Posterior cingulate gyrus (tissue), 11 donors: ENCODE measurements at regions not wholly inside any gene's neighbourhood (a gene's known extent, or its start where the extent isn't known, plus 50 kb on each side); places are given as distances from the start of the nearest gene placed in this dataset.
"Not testable (repeated sequence)": the region's sequence is repeated elsewhere in the genome, so short reads cannot be mapped to it uniquely, and the experiment has no call there.

Source experiments
- DNase-seq, 10 donors: peaks; one replicate each; pipeline versions ENCODE4 v3.0.0 to v3.0.0-alpha.2; 2020 to 2021; ENCODE audit warnings: mixed read lengths in 3 of 10
- intact Hi-C: fragments of 100-400 bp; cut with DNase I; formaldehyde crosslinking; loops from one replicate; pipeline ENCODE4 v1.15.1; 2023

DNA sequence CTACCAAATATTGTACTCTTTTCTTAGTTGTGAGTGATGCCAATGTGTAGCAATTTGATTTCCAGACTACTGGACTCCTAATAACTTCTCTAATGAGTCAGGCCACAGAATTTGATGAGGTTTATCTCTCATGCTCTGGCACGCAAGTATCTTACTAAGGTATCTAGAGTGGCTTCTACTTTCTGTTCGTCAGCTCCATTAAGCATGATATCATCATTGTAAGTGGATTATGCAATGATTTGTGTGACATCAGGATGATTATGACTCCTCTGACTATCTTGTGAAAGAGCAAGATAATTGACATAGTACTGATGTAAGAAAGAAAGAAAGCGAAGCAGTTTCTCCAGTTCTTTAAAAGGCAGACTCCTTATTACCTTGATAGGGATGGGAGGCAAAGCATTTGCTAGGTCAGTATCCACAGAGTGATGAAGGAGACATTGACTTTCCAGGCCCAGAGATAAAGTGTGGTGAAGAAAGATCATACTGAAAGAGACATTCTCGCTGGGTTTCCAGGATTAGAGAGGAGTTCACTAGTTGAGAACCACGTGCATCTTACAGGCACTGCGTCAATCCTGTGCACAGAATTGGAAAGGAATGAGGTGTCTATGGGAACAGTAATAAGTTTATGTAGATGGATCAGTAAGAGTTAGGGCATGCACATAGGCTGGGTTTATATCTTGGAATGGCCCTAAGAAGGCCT is 161.9 kb upstream of the STK26 start:
- intact Hi-C loops, result no loop called here

DNA sequence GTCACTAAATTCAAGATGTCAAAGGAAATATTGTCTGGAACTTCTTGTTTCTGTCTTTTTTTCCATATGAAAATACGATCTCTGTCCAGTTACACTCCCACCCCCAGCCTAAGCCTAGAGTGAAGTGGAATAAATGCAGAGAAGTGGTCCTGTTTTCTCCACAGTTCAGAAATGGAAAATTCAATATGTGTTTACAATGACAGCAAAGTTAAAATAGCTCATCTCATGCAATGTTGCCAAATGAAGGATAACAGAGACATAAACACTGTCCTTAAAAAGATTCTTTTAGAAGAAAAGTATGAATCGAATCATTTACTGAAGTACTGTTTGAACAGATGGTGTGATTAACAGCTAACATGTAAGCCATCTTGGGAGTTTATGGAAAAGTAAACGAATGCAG is 160.8 kb upstream of the STK26 start:
- DNase-seq, result no peak
- intact Hi-C loops, result no loop called here

More for the DNA sequence above, 161.9 kb upstream of the STK26 start:
- DNase-seq, result no peak

DNA sequence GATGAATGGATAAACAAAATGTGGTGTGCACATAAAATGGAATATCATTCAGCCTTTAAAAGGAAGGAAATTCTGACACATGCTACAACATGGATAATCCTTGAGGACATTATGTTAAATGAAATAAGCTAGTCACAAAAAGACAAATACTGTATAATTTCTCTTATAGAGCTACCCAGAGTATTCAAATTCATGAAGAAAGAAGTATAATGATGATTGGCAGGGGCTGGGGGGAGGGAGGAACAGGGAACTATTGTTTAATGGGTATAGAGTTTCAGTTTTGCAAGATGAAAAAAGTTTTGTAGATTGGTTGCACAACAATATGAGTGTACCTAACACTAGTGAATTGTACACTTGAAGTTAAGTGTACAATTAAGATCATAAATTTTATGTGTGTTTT is 153.9 kb upstream of the STK26 start:
- intact Hi-C loops, result no loop called here
- DNase-seq, result no peak

DNA sequence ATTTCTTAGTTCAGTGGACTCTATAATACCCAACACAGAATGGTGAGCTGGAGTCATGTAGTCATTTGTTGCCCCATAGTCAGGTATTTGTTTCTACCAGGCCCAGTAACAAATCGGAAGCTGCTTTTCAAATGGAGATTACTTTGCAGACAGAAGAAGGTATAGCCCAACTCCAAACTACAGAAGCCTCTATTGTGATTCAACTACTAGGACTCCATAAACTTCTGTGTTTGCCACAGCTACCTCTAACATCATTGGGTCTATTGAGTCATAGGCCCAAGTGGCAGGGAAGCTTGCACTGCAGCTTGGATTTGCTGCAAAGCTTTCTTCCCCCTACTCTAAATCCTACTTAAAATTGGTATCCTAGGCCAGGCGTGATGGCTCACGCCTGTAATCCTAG is 148.8 kb upstream of the STK26 start:
- DNase-seq, result no peak
- intact Hi-C loops, result no loop called here

DNA sequence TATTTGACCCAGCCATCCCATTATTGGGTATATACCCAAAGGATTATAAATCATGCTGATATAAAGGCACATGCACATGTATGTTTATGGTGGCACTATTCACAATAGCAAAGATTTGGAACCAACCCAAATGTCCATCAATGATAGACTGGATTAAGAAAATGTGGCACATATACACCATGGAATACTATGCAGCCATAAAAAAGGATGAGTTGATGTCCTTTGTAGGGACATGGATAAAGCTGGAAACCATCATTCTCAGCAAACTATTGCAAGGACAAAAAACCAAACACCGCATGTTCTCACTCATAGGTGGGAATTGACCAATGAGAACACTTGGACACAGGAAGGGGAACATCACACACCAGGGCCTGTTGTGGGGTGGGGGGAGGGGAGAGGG is 147.3 kb upstream of the STK26 start:
- intact Hi-C loops, DNase-seq: not testable (repeated sequence)

DNA sequence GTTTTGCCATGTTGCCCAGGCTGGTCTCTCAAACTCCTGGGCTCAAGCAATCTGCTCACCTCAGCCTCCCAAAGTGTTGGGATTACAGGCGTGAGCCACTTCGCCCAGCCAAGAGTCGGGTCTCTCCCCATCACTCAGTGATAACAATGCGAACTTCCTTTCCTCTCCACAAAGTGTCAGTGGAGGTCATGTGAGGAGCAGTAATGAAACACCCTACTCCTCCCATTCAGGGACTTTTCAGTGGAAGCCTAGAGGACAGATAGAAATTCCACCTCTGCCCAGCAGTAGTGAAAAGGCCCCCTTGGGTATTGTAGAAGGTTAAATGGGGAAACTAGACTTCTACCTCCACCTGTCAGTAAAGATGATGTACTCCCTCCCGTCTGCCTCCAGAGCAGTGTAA is 141.9 kb upstream of the STK26 start:
- DNase-seq, result no peak
- intact Hi-C loops, result no loop called here

DNA sequence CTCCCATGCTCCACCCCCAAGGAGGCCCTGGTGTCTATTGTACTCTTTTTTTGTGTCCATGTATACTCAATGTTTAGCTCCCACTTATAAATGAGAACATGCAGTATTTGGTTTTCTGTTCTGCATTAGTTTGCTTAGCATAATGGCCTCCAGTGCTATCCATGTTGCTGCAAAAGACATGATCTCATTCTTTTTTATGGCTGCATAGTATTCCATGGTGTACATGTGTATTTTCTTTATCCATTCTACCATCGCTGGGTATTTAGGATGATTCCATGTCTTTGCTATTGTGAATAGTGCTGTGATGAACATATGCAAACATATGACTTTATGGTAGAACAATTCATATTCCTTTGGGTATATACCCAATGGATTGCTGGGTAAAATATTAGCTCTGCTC is 138.1 kb upstream of the STK26 start:
- DNase-seq, intact Hi-C loops: not testable (repeated sequence)

DNA sequence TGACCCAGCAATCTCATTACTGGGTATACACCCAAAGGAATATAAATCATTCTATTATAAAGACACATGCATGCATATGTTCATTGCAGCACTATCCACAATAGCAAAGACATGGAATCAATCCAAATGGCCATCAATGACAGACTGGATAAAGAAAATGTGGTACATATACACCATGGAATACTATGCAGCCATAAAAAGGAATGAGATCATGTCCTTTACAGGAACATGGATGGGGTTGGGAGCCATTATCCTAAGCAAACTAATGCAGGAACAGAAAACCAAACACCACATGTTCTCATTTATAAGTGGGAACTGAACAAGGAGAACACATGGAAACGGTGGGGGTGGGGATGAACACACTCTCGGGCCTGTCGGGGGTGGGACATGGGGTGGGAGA is 129.2 kb upstream of the STK26 start:
- intact Hi-C loops, DNase-seq: not testable (repeated sequence)

DNA sequence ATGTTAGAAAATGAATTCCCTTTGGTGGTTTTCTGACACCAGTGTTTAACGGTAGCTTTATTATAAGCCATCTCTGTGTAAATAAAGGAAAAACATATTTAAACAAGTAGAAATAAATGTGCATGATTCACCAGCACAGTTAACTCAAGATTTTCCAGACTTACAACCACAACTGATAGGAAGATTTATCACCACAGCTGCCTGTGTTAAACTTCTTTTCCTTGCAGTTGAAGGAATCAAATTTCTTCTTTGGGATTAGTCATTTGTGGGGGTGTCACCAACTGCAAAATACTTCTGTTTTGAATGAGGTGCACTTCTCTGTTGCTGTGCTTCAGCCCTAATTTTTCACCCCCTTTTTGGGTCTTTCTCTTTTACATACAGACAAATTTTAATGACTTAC is 128.1 kb upstream of the STK26 start:
- intact Hi-C loops, result no loop called here
- no peak for DNase-seq

DNA sequence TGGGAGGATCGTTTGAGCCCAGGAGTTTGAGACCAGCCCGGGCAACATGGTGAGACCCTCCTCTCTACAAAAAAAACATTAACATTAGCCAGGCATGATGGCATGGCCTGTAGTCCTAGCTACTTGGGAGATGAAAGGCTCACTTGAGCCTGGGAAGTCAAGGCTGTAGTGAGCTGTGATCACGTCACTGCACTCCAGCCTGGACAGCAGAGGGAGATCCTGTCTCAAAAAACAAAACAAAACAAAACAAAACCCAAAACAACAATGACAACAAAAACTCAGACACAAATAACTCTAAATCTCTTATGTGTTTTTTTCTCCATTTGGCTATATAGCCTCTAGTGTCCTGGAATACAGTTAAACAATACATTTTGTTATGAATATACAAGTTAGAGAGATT is 127.3 kb upstream of the STK26 start:
- intact Hi-C loops, result no loop called here
- no peak for DNase-seq

DNA sequence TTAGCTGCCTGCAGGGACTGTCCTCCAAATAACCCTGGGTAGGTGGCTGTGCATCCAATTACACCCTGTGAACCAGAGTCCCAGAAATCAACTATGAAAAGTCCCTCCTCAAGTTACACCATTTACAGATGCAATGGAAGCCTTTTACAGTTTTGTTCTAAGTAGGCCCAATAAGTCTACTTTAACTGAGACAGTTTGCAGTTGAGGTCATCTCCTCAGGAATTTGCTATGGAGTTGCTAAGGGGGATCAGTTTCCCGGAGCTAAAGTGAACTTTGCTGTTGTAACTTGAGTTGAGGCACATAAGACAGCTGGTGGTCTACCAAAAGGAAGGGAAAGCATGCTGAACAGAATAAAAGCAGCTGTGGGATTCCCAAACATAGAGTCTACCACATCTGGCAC is 121.6 kb upstream of the STK26 start:
- intact Hi-C loops, result no loop called here
- DNase-seq, result no peak

DNA sequence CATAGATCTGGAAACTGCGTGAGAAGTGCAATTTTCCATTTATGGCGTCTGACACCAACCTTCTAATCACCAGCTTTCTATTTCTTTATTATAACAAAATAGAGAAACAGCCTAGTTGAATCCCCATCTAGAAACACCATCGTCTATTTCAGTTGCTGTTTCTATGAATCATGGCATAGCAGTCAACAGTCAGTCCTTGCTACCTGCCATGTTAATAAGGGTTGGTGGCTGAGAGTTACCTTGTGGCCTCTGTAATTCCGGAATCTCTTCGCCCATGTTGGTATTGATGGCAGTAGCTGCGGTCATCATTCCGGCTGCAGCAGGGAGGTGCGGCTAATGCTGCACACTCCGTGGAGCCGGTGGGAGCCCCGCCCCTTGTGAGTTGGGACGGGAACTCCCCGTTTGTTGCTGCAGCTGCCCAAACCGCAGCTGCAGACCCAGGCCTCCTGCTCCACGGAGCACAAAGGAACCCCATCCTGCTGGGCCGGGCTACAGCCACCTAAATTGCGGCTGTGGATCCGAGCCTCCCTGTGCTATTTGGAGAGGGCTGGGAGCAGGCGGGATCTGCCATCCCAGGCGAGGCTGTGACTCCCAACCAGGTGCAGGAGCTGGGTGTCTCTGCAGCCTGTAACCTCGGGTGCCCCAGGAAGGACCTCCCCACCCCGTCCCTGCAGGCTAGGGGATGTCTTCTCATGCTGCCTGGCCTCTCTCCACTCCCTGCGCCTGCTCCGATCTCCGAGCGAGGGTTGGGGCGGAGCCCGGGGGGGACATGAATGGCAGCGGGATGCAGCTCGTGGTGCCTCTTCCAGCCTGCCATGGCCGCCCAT is 115.4 kb upstream of the STK26 start:
- intact Hi-C loops, result no loop called here
- peak in 2 of 10 donors; percentile 55 to 66 for DNase-seq

DNA sequence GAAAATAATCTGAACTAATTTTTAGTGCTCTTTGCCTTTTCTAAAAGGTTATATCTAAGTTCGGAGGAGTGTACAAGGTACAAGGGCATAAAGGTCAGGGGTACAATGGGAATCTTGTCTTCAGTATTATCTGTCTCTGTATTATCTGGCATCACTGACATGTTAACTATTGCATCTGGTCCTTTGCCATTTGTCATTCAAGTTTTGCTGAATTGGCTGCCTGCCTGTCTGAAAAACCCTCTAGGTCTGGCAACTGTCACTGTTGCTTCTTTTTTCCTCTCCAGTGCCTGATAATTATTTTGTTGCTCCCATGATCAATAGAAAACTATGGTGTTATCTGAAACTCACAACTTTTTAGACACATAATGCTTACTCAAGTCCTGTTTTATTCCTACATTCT is 112.5 kb upstream of the STK26 start:
- intact Hi-C loops, result no loop called here
- DNase-seq, result no peak

DNA sequence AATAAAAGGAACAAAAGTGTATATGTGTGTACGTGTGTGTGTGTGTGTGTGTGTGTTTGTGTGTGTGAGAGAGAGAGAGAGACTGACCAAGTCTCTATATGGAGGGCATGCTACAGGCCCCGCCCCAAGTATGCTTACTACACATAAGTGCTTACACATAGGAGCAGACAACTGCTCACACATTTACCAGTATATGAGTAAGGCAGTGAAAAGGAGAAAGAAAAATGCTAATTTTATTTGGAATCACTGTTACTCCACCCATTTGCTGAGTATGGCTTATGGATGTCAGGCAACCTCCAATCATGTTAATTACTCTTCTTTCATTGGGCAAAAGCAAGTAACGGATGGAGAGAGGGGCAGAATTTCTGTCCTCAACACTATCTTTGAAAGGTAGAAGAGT is 107.6 kb upstream of the STK26 start:
- intact Hi-C loops, result no loop called here
- DNase-seq, result no peak

DNA sequence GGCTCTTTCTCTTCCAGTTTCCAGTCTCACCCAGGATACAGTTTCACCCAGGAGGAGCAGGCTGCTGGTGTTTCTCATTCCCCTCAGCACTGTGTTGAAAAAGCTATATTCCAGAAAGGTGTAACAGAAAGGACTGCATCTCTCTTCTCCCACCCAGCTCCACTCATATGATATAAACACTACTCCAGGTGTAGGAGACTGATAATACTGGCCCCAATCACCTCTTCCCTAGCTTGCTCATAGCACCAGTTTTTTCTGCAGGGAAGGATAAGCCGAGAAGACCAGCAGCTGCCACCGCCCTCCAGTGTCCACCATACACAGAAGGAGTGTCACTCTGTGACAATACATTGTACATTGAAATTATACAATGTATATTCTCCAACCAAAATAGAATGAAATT is 105.5 kb upstream of the STK26 start:
- DNase-seq, result no peak
- intact Hi-C loops, result no loop called here

DNA sequence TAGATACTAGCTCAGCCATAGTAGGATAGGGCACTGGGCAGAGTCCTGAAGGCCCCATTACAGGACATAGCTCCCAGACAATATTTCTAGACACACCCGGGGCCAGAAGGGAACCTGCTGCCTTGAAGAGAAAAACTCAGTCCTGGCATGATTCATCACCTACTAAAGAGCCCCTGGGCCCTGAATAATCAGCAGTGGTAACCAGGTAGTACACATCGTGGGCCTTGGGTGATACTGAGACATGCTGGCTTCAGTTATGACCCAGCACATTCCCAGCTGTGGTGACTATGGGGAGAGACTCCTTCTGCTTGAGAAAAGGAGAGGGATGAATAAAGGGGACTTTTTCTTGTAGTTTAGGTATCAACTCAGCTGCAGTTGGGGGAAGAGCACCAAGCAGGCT is 104.3 kb upstream of the STK26 start:
- DNase-seq, result peak in 1 of 10 donors; percentile 11
- intact Hi-C loops, result no loop called here

DNA sequence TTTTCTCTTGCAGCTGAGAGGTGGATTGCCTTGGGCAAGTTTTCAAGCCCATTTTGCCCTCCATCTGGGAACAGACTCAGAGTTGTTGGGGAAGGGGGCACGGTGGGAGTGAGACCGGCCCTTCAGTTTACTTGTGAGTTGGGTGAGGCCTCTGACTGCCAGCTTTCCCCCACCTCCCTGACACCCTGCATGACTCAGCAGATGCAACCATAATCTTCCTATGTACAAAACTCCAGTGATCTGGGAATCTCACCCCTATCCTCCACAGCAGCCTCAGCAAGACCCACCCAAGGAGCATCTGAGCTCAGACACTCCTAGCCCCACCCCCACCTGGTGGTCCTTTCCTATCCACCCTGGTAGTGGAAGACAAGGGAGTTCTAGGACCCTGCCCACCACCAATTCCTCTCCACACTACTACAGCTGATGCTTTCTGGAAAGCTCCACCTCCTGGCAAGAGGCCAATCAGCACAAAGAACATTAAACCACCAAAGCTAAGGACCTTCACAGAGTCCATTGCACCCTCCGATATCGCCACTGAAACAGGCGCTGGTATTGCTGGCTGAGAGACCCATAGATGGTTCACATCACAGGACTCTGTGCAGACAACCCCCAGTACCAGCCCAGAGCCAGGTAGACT is 99.4 kb upstream of the STK26 start:
- DNase-seq, result peak in 2 of 10 donors; percentile 15 to 38
- intact Hi-C loops, result no loop called here

DNA sequence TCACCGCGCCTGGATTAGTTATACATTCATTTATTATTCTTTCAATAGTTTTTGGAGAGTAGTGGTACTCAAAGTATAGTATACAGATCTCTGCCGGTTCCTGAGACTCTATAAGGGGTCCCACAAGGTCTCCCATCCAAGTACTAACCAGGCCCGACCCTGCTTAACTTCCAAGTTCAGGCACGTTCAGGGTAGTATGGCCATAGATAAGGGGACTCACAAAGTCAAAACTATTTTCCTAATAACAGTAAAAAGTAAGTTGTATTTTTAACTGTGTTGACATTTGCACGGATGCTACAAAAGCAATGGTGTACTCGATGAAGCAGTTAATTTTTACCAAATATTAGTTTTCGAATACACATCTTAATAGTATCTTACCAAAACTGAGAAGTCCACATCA is 84.4 kb upstream of the STK26 start:
- DNase-seq, result peak in 1 of 10 donors; percentile 4
- intact Hi-C loops, result no loop called here

DNA sequence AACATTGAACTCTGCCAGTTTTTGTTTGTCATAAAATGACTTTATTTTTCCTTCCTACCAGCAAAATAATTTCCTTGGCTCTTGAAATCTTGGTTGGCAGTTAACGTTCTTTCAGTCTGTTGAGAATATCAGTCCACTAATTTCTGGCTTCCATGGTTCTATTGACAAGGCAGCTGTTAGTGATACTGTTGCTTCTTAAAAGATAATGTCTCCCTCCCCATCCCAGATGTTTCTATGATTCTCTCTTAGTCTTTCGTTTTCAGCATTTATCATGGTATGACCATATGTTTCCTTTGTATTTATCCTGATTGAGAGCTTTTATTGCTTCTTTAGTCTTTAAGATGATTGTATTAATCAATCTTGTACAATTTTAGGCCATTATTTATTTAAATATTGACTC is 81.1 kb upstream of the STK26 start:
- DNase-seq, result no peak
- intact Hi-C loops, result no loop called here

DNA sequence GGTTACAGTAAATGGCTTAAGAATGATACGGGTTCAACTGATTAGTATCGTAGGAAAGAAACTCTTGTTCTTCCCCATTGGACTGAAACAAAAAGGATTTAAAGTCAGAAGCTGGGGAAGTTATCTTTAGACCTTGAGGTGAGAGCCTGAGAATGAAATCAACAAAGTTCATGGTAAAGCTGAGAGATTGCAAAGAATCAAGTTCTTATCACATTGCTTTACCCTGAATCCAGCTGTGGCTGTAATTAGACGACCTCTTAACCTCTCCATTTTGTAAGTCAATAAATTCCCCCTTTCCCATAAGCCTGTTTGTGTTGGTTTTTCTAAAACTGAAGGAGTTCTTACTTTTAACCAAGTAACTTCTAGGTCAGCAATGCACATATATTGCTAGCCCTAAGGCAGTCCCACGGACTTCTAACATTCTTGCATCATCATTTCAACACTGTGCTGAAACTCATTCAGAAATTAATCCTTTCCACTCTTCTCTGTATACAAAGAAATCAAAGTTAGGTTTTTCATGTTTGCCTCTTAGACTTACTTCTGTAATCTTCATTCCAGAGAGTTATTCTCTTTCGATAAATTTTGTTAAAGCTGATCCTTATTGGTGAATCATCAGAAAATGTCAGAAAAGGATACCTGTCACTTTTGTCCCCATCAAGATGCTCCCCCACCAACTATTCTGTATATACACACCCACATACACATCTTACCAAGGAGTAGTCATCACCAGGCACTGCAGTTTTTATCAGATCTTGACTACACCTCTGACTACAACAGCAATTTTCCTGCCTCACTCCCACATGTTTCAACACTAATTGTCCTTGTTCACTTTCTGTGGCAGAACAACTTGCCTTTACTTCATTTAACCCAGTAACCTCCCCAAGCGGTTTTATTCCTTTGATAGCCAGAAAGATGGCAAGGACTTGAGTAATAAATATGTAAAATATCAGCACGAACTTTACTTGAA is 77.9 kb upstream of the STK26 start:
- DNase-seq, result no peak
- intact Hi-C loops, result no loop called here

DNA sequence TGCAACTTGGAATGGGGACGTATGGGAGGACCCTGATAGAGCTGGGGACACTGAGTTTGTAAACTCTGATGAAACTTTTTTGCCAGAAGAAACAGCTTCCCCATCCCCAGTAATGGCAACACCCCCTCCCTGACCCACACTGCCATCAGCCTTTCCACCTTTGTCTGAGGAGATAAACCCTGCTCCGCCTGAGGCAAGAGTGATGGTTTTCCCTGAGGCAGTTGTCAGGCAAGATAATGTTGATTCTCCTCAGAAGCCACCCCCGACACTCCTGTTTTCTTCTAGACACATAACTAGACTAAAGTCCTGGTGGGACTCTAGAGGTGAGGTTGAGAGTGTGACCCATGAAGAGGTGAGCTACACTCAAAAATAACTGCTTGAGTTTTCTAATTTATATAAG is 71.9 kb upstream of the STK26 start:
- DNase-seq, result no peak
- intact Hi-C loops, result no loop called here
